Heart right ventricle (tissue), 16 donors: ENCODE measurements at regions not wholly inside any gene's neighbourhood (a gene's known extent, or its start where the extent isn't known, plus 50 kb on each side); places are given as distances from the start of the nearest gene placed in this dataset.

Source experiments
- ATAC-seq, 8 donors: fragments of 200-7000 bp; cut with Tn5 transposase; one replicate each; pipeline ENCODE4 v1.9.1; 2020; ENCODE audit warnings: mild to moderate bottlenecking in 8 of 8, moderate library complexity in 8 of 8, moderate number of reproducible peaks in 1 of 8
- DNase-seq, 2 donors: peaks; one replicate each; pipeline ENCODE4 v3.0.0-alpha.2; 2020
- H3K27ac ChIP-seq, 10 donors: fragments of 200-600 bp; sonication (generic) in 2 of 10; one replicate each; pipeline versions ENCODE4 v1.5.0 to v1.8.0; 2020 to 2022; ENCODE audit warnings: mild to moderate bottlenecking in 3 of 10
- H3K27me3 ChIP-seq, 7 donors: fragments of 200-600 bp; one replicate each; pipeline ENCODE4 v1.8.0; 2021 to 2022; ENCODE audit warnings: mild to moderate bottlenecking in 2 of 7
- H3K36me3 ChIP-seq, 9 donors: fragments of 200-600 bp; sonication (generic) in 1 of 9; one replicate each; pipeline versions ENCODE4 v1.5.0 to v1.8.0; 2020 to 2022; ENCODE audit warnings: mild to moderate bottlenecking in 2 of 9
- H3K4me1 ChIP-seq, 9 donors: fragments of 200-600 bp; sonication (generic) in 1 of 9; one replicate each; pipeline versions ENCODE4 v1.5.0 to v1.8.0; 2020 to 2022; ENCODE audit warnings: mild to moderate bottlenecking in 4 of 9
- H3K4me3 ChIP-seq, 10 donors: fragments of 200-600 bp; sonication (generic) in 2 of 10; one replicate each; pipeline versions ENCODE4 v1.5.0 to v1.8.0; 2020 to 2022; ENCODE audit warnings: mild to moderate bottlenecking in 7 of 10, moderate library complexity in 2 of 10
- H3K9me3 ChIP-seq, 11 donors: fragments of 200-600 bp in 10 of 11; sonication (generic) in 2 of 11; one replicate each; pipeline versions ENCODE4 v1.5.0 to v1.8.0; 2013 to 2022; ENCODE audit warnings: mild to moderate bottlenecking in 2 of 11, control low read depth in 1 of 11, moderate library complexity in 1 of 11
- WGBS, 2 donors: extraction: QIAGEN DNeasy Blood & Tissue Kit; methylation state at CpG; one replicate each; pipeline ENCODE4 v1.1.7; 2013; ENCODE audit warnings: inconsistent platforms in 1 of 2; 5-methylcytosine and 5-hydroxymethylcytosine counted together
- intact Hi-C, 10 donors: fragments of 100-400 bp; cut with DNase I; formaldehyde crosslinking; loops; one replicate each; pipeline versions ENCODE4 v1.11.1 to v1.14.2; 2022
- TF ChIP-seq, protein P1 (sequence below), 9 donors: fragments of 200-600 bp; sonication (generic) in 2 of 9; IDR thresholded peaks; one replicate each; pipeline versions ENCODE4 v1.5.0 to v1.8.0; 2021 to 2022; ENCODE audit warnings: antibody characterized with exemption in 9 of 9, mild to moderate bottlenecking in 5 of 9, moderate library complexity in 1 of 9
- donor health status: Arrhythmogenic right ventricular cardiomyopathy.
- donor health status: ischemic (EF 13 %, LVEDD 7.1; RV severe dilation, severe dysfunction).
- donor health status: healthy with polysubstance abuse.
- donor health status: DM: no; HTN: yes; CAD: no.
- donor health status: DM: no; HTN: no; CAD: no.
- donor health status: ischemic (EF 25% LVEDD 6.9; RV normal size, moderate dysfunction).
- donor health status: ischemic (EF 25% LVEDD 5.7; RV mildly dilated, moderate dysfunction).
- donor health status: healthy.
- donor health status: DM: yes; HTN: yes; CAD: no.
- donor health status: Ischemic cardiomyopathy.
- donor health status: ischemic (EF 35%, LVEDD 5.7; RV mildly dilated, moderate dysfunction).
- donor health status: nonischemic (EF 11% LVEDD 7.7; RV severe dilation, severe dysfunction).
- donor health status: DM: yes; HTN: yes; CAD: no.
- donor health status: PGD.
- donor health status: ischemic (EF 29% LVEDD 5.4; RV normal size, mild dysfunction).
- donor health status: nonischemic (EF 23%, LVEDD 6.1; RV moderate dilation, normal function).

DNA sequence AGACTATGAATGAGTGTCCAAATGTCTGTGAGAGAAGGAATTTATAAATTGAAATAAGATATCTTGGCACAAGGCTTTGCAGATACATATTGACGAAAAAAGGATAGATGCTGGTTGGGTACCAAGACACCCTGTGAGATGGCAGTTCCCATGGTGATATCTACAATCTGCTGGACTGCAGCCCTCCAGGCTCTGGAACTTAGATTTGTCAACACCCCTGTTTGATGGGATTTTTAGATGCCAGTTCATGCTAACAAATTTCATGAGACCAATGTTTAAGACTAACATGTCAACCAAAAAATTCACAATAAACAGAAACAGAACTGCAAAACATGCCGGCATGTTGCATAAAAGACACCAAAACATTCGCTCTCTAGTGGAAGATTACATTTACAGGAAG, 400.3 kb upstream of the CNTNAP5 start:
- Histone ChIP-seq H3K9me3 (peaks cover 0 to 26% (median 0%) of the 10 kb centered on the region in 11 donors), H3K27ac (no peak overlapping the region), H3K36me3 (no peaks in the 10 kb centered on the region), H3K4me3 (no peak overlapping the region), H3K4me1 (no peaks in the 10 kb centered on the region), H3K27me3 (no peaks in the 10 kb centered on the region)
- WGBS, 2 donors, result 89 to 94% methylated on average over 3 of the region's 3 CpGs
- TF ChIP-seq, protein P1, sequence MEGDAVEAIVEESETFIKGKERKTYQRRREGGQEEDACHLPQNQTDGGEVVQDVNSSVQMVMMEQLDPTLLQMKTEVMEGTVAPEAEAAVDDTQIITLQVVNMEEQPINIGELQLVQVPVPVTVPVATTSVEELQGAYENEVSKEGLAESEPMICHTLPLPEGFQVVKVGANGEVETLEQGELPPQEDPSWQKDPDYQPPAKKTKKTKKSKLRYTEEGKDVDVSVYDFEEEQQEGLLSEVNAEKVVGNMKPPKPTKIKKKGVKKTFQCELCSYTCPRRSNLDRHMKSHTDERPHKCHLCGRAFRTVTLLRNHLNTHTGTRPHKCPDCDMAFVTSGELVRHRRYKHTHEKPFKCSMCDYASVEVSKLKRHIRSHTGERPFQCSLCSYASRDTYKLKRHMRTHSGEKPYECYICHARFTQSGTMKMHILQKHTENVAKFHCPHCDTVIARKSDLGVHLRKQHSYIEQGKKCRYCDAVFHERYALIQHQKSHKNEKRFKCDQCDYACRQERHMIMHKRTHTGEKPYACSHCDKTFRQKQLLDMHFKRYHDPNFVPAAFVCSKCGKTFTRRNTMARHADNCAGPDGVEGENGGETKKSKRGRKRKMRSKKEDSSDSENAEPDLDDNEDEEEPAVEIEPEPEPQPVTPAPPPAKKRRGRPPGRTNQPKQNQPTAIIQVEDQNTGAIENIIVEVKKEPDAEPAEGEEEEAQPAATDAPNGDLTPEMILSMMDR (IDR thresholded peaks at IDR 0.05), result no peak
- intact Hi-C loops, result no loop called here
- ATAC-seq, result no peak
- DNase-seq, result no peak

DNA sequence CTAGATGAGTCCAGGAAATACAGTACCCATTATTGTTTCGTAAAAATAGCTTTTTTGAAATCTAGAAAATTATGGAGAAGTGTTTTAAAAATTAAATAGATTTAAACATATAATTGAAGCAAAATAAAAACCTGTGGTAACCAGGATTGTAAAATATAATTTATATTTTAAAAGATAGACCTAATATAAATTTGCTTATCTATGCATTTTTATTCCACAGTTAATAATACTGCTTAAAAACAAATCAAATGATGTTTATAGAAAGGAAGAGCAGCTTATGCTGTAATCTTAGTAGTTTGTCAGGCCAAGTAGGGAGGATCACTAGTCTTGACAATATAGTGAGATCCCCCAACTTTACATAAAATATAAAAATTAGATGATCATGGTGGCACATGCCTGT, 388.9 kb upstream of the CNTNAP5 start:
- Histone ChIP-seq H3K27me3 (no peaks in the 10 kb centered on the region), H3K9me3 (peaks cover 0 to 6% (median 0%) of the 10 kb centered on the region in 11 donors), H3K4me1 (no peaks in the 10 kb centered on the region), H3K36me3 (no peaks in the 10 kb centered on the region), H3K4me3 (no peak overlapping the region), H3K27ac (no peak overlapping the region)
- intact Hi-C loops, result no loop called here
- TF ChIP-seq, protein P1 (IDR thresholded peaks at IDR 0.05), result no peak
- DNase-seq (no peak), ATAC-seq (no peak)
- 86 to 93% methylated on average over 1 of the region's 1 CpG for WGBS, 2 donors

DNA sequence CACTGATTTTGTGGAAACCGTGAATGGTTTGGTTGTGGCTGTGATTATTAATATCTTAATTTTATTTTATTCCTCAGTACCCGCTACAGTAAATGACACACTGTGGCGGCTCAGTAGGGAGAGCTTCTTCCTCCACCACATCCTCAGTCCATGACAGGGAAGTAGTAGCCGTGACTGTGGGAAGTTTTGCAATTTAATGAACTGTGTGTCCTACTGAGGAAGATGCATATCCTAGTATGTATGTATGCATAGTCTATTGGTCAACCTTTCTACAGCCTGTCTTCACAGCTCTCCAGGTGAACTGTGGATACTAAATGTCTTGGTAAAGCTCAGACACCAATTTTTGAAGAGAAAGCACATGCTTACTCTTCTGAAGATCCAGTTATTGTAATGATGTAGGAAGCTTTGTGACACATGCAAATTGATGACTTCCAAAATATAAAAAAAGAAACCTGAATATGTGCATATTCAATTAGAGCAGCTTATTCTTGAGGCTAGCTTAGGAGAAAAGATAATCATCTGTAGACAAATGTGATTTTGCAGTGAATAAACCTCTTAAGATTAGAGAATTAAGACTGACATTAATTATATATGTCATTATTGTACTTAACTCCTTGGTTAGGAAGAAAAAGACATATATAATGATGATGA, 384.3 kb upstream of the CNTNAP5 start:
- H3K27ac ChIP-seq, result no peak overlapping the region
- WGBS, 2 donors, result 84 to 90% methylated on average over 4 of the region's 4 CpGs
- TF ChIP-seq, protein P1 (IDR thresholded peaks at IDR 0.05), result no peak
- no peak overlapping the region for H3K4me3 ChIP-seq
- no peaks in the 10 kb centered on the region for H3K4me1 ChIP-seq
- DNase-seq (no peak), ATAC-seq (no peak)
- H3K27me3 ChIP-seq, result no peaks in the 10 kb centered on the region
- intact Hi-C loops, result no loop called here
- peaks cover 0 to 6% (median 0%) of the 10 kb centered on the region in 11 donors for H3K9me3 ChIP-seq
- no peaks in the 10 kb centered on the region for H3K36me3 ChIP-seq

DNA sequence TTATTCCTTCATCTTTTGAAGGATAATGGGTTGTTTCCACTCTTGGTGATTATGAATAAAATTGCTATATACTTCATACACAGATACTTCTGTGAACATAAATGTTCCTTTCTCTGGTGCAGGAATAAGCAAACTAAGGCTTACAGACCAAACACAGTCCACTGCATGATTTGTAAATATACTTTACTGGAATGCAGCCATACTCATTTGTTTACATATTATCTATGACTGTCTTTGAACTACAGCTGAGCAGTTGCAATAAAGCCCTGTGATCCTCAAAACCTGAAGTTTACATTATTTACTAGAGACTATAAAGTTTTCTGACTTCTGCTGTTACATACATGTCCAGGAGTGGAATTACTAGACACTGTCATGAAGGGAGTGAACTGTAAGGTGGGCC, 381.0 kb upstream of the CNTNAP5 start:
- Histone ChIP-seq H3K9me3 (peaks cover 0 to 4% (median 0%) of the 10 kb centered on the region in 11 donors), H3K27me3 (no peaks in the 10 kb centered on the region), H3K4me1 (no peaks in the 10 kb centered on the region), H3K36me3 (no peaks in the 10 kb centered on the region), H3K27ac (no peak overlapping the region), H3K4me3 (no peak overlapping the region)
- no peak for ATAC-seq
- DNase-seq, result no peak
- TF ChIP-seq, protein P1 (IDR thresholded peaks at IDR 0.05), result no peak
- intact Hi-C loops, result no loop called here
